WERI-Rb-1 (cell line): ENCODE measurements at regions not wholly inside any gene's neighbourhood (a gene's known extent, or its start where the extent isn't known, plus 50 kb on each side); places are given as distances from the start of the nearest gene placed in this dataset.
"Not testable (repeated sequence)": the region's sequence is repeated elsewhere in the genome, so short reads cannot be mapped to it uniquely, and the experiment has no call there.

Experiments
- DNase-seq: peaks from one replicate; pipeline ENCODE4 v3.0.0-alpha.2; 2020
- H3K27ac ChIP-seq: fragments of 250-450 bp; sonication (Bioruptor Pico); 2 replicates; pipeline ENCODE4 v1.5.1; 2020; ENCODE audit warnings: mild to moderate bottlenecking, moderate library complexity
- H3K27me3 ChIP-seq: fragments of 250-450 bp; sonication (Bioruptor Pico); 2 replicates; pipeline ENCODE4 v1.5.1; 2021; ENCODE audit warnings: mild to moderate bottlenecking, low read depth, moderate library complexity; ENCODE audit not compliant: insufficient read depth, severe bottlenecking
- H3K36me3 ChIP-seq: fragments of 250-450 bp; sonication (Bioruptor Pico); 2 replicates; pipeline ENCODE4 v1.5.1; 2020; ENCODE audit warnings: mild to moderate bottlenecking, moderate library complexity
- H3K4me3 ChIP-seq: 2 replicates; pipeline ENCODE4 v1.5.1; 2011; ENCODE audit warnings: low read depth, mild to moderate bottlenecking, control low read depth, low read length
- H3K9me3 ChIP-seq: fragments of 250-450 bp; sonication (Bioruptor Pico); 2 replicates; pipeline ENCODE4 v1.5.1; 2021; ENCODE audit warnings: mild to moderate bottlenecking, moderate library complexity; ENCODE audit not compliant: severe bottlenecking
- CTCF ChIP-seq: IDR thresholded peaks from 2 replicates; pipeline ENCODE4 v1.5.1; 2011; ENCODE audit warnings: low read depth, mild to moderate bottlenecking, control low read depth, inconsistent platforms, low read length

- no peaks in the 10 kb centered on the region for H3K27me3 ChIP-seq
- no peak overlapping the region for H3K4me3 ChIP-seq
- TF ChIP-seq CTCF: no peak
- H3K36me3 ChIP-seq: no peaks in the 10 kb centered on the region
- H3K9me3 ChIP-seq: no peaks in the 10 kb centered on the region
- no peak overlapping the region for H3K27ac ChIP-seq
- no peak for DNase-seq
These were observed 702.2 kb upstream of the ADGRL4 start for GRCh38 chr1:79708646-79709265.

GRCh38 chr1:79705218-79705617, 698.7 kb upstream of the ADGRL4 start:
- Histone ChIP-seq H3K27ac (no peak overlapping the region), H3K36me3 (no peaks in the 10 kb centered on the region), H3K27me3 (no peaks in the 10 kb centered on the region), H3K4me3 (no peak overlapping the region), H3K9me3 (no peaks in the 10 kb centered on the region)
- DNase-seq: no peak
- no peak for TF ChIP-seq CTCF

- no peak for DNase-seq
- no peak for TF ChIP-seq CTCF
- no peaks in the 10 kb centered on the region for H3K27me3 ChIP-seq
- H3K4me3 ChIP-seq: no peak overlapping the region
- H3K27ac ChIP-seq: no peak overlapping the region
- H3K9me3 ChIP-seq: no peaks in the 10 kb centered on the region
- H3K36me3 ChIP-seq: no peaks in the 10 kb centered on the region
These were observed 697.5 kb upstream of the ADGRL4 start for GRCh38 chr1:79704067-79704466.

GRCh38 chr1:79702336-79702999, 695.9 kb upstream of the ADGRL4 start:
- not testable (repeated sequence) for H3K27me3 ChIP-seq, H3K36me3 ChIP-seq, H3K9me3 ChIP-seq, H3K4me3 ChIP-seq
- peak; percentile 50 for DNase-seq
- peak overlapping the region; percentile 29 for H3K27ac ChIP-seq

- Histone ChIP-seq H3K27me3 (no peaks in the 10 kb centered on the region), H3K36me3 (no peaks in the 10 kb centered on the region), H3K4me3 (no peak overlapping the region), H3K27ac (peak overlapping the region; percentile 43), H3K9me3 (no peaks in the 10 kb centered on the region)
- DNase-seq: no peak
- no peak for TF ChIP-seq CTCF
These were observed 688.6 kb upstream of the ADGRL4 start for GRCh38 chr1:79695138-79695537.

- no peaks in the 10 kb centered on the region for H3K27me3 ChIP-seq
These were observed 687.7 kb upstream of the ADGRL4 start for GRCh38 chr1:79694241-79694640.

More at GRCh38 chr1:79694241-79694640, 687.7 kb upstream of the ADGRL4 start:
- TF ChIP-seq CTCF: no peak
- DNase-seq: no peak
- H3K4me3 ChIP-seq: no peak overlapping the region
- H3K9me3 ChIP-seq: no peaks in the 10 kb centered on the region
- H3K27ac ChIP-seq: peak overlapping the region; percentile 21
- H3K36me3 ChIP-seq: no peaks in the 10 kb centered on the region
